Right cardiac atrium (tissue), 5 donors: ENCODE measurements at regions not wholly inside any gene's neighbourhood (a gene's known extent, or its start where the extent isn't known, plus 50 kb on each side); places are given as distances from the start of the nearest gene placed in this dataset.

Source experiments
- ATAC-seq, 2 donors: fragments of 200-7000 bp; cut with Tn5 transposase; one replicate each; pipeline versions ENCODE4 v1.8.0 to v1.9.1; 2020; ENCODE audit warnings: moderate library complexity in 2 of 2, mild to moderate bottlenecking in 1 of 2
- DNase-seq, 3 donors: peaks; one replicate each; pipeline ENCODE4 v3.0.0-alpha.2; 2020
- H3K27ac ChIP-seq: one replicate; pipeline ENCODE4 v1.5.1; 2013; ENCODE audit warnings: mild to moderate bottlenecking, low read length, control low read depth, moderate library complexity
- H3K27me3 ChIP-seq: one replicate; pipeline ENCODE4 v1.6.1; 2013; ENCODE audit not compliant: control insufficient read depth, insufficient read depth
- H3K4me1 ChIP-seq: one replicate; pipeline ENCODE4 v1.6.1; 2013; ENCODE audit warnings: low read length; ENCODE audit not compliant: control insufficient read depth, insufficient read depth
- H3K4me3 ChIP-seq: one replicate; pipeline ENCODE4 v1.5.1; 2013; ENCODE audit warnings: low read length, control low read depth
- H3K9me3 ChIP-seq: one replicate; pipeline ENCODE4 v1.6.1; 2013; ENCODE audit warnings: low read length; ENCODE audit not compliant: control insufficient read depth
- WGBS: extraction: QIAGEN DNeasy Blood & Tissue Kit; methylation state at CpG from one replicate; pipeline ENCODE4 v1.1.7; 2013; 5-methylcytosine and 5-hydroxymethylcytosine counted together
- intact Hi-C, 4 donors: fragments of 100-400 bp; cut with DNase I; formaldehyde crosslinking; loops; one replicate each; pipeline versions ENCODE4 v1.11.0 to v1.14.0; 2022 to 2023
- donor health status: healthy with polysubstance abuse.
- donor health status: DM: no; HTN: yes; CAD: no.
- donor health status: DM: no; HTN: no; CAD: no.
- donor health status: DM: no; HTN: yes; CAD: no; lungs with severe emphysema.
- donor health status: DM: yes; HTN: yes; CAD: no.

DNA sequence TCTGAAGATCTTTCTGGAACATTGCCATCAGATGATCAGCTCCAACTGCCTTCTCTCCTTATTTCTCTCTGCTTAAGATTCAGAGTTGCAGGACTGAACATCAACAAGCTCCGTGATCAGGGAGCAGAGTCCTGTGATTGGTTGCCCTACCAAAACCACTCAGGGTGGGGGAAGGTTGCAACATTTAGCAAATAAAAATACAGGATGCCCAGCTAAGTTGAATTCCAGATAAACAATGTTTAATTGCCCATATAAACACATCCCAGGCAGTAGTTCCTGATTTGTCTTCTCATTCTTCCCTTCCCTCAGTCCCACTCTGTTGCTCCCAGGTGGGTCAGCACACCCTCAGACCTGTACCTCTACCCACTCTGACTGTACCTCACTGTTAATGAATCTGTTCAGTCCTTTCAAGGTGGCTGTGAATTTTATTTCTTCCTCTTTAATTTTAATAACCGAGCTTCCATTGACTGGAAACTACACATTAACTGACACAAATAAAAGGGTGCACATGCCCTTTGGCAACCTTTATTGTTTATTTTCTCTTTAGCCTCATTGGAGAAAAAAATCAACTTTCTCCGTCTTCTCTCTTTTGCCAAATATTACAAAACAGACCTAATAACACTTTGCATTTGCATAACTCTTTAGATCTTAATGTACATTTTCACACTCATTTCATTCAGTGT, 167.1 kb upstream of the PKDCC start:
- 81% methylated on average over 3 of the region's 3 CpGs for WGBS
- intact Hi-C loops = no loop called here
- Histone ChIP-seq H3K27me3 (no peaks in the 10 kb centered on the region), H3K9me3 (no peaks in the 10 kb centered on the region), H3K4me3 (no peak overlapping the region), H3K27ac (no peak overlapping the region), H3K4me1 (peaks cover 5% of the 10 kb centered on the region)
- DNase-seq (no peak), ATAC-seq (no peak)

DNA sequence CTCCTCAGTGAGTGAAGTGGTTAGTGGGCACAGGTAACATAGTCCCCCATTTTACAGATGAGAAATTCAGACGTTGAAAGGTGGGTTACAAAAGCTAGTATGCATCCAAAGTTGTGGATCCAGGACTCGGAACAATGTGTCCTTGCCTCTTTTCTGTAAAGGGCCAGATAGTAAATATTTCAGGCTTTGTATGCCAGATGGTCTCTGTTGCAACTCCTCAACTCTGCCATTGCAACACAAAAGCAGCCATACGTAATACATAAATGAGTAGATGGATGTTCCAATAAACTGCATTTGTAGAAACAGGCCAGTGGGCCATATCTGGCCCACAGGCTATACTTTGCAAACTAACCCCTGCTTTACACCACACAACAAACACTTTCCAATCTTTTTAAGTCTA, 166.6 kb upstream of the PKDCC start:
- Histone ChIP-seq H3K4me1 (peaks cover 5% of the 10 kb centered on the region), H3K27me3 (no peaks in the 10 kb centered on the region), H3K4me3 (no peak overlapping the region), H3K27ac (no peak overlapping the region), H3K9me3 (no peaks in the 10 kb centered on the region)
- 77% methylated on average over 3 of the region's 3 CpGs for WGBS
- ATAC-seq (peak in 1 of 2 donors; percentile 13), DNase-seq (no peak)
- intact Hi-C loops = no loop called here

DNA sequence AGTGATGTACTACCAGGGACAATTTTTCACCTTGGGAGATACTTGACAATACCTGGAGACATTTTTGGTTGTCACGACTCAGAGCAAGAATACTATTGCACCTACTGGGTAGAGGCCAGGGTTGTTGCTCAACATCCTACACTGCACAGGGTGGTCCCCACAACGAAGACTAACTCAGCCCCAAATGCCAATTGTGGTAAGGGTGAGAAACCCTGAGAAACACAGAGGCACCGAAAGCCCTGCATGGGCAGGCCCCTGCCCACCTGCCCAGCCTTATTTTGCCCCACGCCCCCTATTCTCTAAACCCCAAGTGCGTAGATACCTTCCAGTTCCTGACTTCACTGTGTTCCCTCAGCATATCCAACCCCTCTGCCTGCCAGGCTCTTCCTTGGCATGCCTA, 163.1 kb upstream of the PKDCC start:
- Histone ChIP-seq H3K4me3 (no peak overlapping the region), H3K27ac (no peak overlapping the region), H3K27me3 (no peaks in the 10 kb centered on the region), H3K4me1 (peaks cover 3% of the 10 kb centered on the region), H3K9me3 (no peaks in the 10 kb centered on the region)
- intact Hi-C loops = no loop called here
- WGBS = 90% methylated on average over 5 of the region's 5 CpGs
- ATAC-seq = no peak
- DNase-seq = no peak

DNA sequence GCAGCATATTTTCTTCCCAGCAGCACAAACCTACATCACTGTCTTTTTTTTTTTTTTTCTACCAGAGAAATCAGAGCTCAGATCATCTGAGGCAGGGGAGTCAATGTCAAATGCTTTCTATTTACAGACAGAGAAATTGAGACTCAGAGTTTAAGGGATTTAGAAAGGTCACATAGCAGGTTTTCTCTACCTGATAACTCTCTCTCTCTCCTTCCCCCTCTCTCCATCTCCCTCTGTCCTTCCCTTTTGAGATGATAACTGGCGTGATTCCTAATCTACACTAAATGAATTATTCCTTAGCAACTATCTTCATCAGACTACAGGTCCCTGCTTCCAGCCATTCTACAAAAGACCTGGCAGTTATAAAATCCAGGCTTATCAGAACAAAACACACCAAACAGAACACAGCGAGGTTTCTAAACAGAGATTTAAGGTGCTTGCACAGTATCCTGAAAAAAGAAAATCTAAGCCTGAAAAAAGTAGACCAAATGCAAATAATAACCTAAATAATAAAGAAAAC, 161.6 kb upstream of the PKDCC start:
- Histone ChIP-seq H3K27me3 (no peaks in the 10 kb centered on the region), H3K9me3 (no peaks in the 10 kb centered on the region), H3K27ac (no peak overlapping the region), H3K4me3 (no peak overlapping the region), H3K4me1 (peaks cover 3% of the 10 kb centered on the region)
- WGBS = 54% methylated on average over 2 of the region's 2 CpGs
- intact Hi-C loops = no loop called here
- ATAC-seq (no peak), DNase-seq (no peak)

DNA sequence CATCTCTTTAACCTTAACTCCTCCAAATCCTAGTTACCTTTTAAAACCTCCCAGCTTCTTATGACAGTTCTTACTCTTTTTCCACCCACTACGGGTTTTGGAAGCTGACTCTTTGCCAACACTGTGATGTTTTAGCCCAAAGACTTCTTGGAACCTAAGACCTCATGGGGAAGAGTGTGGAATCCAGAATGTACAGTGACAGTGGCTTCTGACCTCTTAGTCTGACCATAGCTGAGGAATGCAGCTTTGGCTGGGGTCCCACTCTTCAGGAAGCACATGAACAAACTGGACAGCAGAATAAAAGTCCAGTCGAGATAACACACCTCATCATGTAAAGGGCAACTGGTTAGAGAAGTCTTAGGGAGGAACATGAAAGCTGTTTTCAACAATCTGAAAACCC, 161.1 kb upstream of the PKDCC start:
- WGBS = 23% methylated on average over 2 of the region's 2 CpGs
- DNase-seq (no peak), ATAC-seq (peak in 1 of 2 donors; percentile 43)
- H3K9me3 ChIP-seq = no peaks in the 10 kb centered on the region
- no peaks in the 10 kb centered on the region for H3K27me3 ChIP-seq
- no peak overlapping the region for H3K27ac ChIP-seq
- no peak overlapping the region for H3K4me3 ChIP-seq
- H3K4me1 ChIP-seq = peaks cover 3% of the 10 kb centered on the region
- intact Hi-C loops = no loop called here

DNA sequence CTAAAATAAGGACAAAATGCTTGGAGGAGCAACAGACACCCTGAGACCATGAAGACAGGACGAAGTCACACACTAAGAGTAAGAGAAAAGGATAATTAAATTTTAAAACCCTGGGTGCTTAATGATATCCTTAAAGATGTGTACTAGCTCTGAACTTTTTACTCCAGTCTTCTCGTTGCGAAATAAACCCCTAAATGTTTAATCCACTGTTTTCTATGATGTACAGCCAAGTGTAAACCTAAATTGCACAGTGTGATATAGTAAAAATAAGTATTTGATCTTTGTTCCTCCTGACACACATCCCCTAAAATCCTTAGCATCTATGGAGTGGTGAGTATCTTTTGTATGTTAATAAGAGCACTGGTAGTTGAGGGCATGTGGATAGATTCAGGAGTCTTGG, 157.5 kb upstream of the PKDCC start:
- Histone ChIP-seq H3K4me3 (no peak overlapping the region), H3K9me3 (no peaks in the 10 kb centered on the region), H3K4me1 (peaks cover 3% of the 10 kb centered on the region), H3K27ac (no peak overlapping the region), H3K27me3 (no peaks in the 10 kb centered on the region)
- DNase-seq (no peak), ATAC-seq (no peak)
- WGBS = 94% methylated on average over 3 of the region's 3 CpGs
- intact Hi-C loops = no loop called here

DNA sequence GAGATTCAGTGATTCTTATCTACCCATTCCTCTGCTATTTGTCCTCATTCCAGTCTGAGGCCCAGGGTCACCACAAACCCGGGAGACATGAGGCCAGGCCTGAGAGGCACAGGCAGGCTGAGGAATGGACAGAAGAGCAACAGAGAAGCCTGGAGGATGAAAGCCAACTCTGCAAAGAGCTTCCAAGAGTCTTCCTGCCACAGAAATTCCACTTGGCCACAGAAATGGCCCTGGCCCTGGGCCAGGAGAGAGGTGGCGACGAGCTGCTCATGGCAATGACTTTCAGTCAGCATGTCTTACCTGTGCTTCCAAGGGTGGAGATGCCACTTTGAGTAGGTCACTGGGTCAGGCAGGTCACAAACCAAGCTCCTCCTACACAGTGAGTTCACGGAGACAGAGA, 155.3 kb upstream of the PKDCC start:
- DNase-seq (no peak), ATAC-seq (peak in 1 of 2 donors; percentile 20)
- Histone ChIP-seq H3K27me3 (no peaks in the 10 kb centered on the region), H3K4me1 (no peaks in the 10 kb centered on the region), H3K9me3 (no peaks in the 10 kb centered on the region), H3K27ac (no peak overlapping the region), H3K4me3 (no peak overlapping the region)
- 72% methylated on average over 4 of the region's 4 CpGs for WGBS
- intact Hi-C loops = no loop called here

DNA sequence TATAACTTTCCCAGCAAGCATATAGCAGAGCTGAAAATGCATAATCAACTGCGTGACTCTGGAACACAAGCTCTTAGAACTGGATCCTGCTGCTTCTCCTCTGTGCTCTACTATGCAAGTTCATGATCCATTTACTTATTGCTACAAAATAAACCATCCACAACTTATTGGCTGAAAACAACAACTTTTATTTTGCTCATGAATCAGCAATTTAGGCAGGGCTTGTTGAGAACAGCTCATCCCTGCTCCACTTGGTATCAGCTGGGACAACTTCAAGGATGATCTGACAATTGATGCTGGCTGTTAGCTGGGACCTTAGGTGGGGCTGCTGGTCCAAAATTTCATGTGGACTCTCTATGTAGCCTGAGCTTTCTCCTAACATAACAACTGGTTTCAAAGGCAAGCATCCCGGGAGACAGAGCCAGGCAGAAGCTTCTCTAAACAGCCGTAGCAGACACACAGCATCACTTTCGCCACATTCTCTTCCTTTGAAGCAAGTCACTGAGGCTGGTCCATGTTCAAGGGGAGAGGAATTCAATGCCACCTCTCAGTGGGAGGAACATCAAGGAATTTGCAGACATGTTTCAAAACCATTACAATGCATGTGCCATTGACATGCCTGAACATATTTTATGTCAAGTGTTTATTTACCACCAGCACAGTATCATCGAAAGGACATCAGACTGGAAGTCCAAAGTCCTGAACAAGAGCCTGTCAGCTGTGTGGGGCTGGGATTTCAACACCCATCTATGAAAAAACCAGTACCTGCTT, 153.1 kb upstream of the PKDCC start:
- no peak for ATAC-seq
- intact Hi-C loops = no loop called here
- 72% methylated on average over 5 of the region's 5 CpGs for whole genome bisulfite sequencing

DNA sequence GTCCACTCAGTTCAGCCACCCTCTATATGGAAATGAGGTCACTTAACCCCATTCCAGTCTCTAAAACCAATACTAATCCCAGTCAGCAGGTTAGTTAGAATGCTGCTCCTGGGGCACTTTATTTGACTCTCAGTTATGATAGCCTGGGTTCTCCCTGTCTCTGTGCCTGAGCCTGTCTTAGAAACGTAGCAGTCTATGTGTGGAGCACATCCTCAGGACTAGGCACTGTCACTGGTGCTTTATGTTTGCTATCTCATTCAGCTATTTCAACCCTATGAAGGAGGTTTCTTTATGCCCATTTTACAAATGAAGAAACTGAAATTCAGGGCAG, 152.5 kb upstream of the PKDCC start:
- no peaks in the 10 kb centered on the region for H3K27me3 ChIP-seq
- H3K9me3 ChIP-seq = no peaks in the 10 kb centered on the region
- H3K4me3 ChIP-seq = no peak overlapping the region
- WGBS = 75% methylated on average over 1 of the region's 1 CpG
- no peaks in the 10 kb centered on the region for H3K4me1 ChIP-seq
- DNase-seq (no peak), ATAC-seq (no peak)
- intact Hi-C loops = no loop called here
- H3K27ac ChIP-seq = no peak overlapping the region

More for the DNA sequence above, 153.1 kb upstream of the PKDCC start:
- no peak overlapping the region for H3K27ac ChIP-seq
- no peaks in the 10 kb centered on the region for H3K27me3 ChIP-seq
- H3K4me1 ChIP-seq = no peaks in the 10 kb centered on the region
- DNase-seq = no peak
- H3K9me3 ChIP-seq = no peaks in the 10 kb centered on the region
- H3K4me3 ChIP-seq = no peak overlapping the region

DNA sequence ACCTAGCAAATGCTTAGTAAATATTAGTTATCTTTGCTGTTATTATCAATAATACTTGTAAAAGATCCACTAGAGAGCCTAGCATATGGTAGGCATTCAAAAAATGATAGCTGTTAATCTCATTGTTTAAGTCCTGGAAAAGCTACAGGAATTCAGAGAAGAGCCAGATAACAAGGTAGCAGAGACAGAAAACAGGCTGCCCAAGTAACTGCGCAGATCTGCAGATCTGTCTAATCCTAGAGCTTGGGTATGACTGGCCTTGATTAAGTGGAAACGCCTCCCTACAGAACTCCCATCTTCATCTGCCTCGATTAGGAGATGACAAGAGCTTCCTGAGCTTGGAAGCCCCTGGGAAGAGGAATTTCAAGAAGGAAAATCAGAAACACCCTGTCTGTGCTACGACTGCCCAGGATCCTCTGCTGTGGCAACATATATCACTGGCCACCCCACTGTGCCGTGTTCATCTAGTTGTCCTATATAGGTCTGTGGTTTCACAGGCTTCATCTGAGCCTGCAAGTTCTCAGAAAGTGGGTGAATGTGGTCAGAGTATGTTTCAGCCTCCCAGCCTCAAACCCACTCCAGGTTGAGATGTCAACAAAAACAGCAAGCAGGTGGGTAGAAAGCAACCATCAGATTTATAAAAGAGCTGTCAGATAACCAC, 151.5 kb upstream of the PKDCC start:
- no peaks in the 10 kb centered on the region for H3K4me1 ChIP-seq
- no peak for DNase-seq
- no peak for ATAC-seq
- H3K27ac ChIP-seq = no peak overlapping the region
- intact Hi-C loops = no loop called here
- H3K27me3 ChIP-seq = no peaks in the 10 kb centered on the region
- H3K4me3 ChIP-seq = no peak overlapping the region
- WGBS = 46% methylated on average over 5 of the region's 5 CpGs
- H3K9me3 ChIP-seq = no peaks in the 10 kb centered on the region

DNA sequence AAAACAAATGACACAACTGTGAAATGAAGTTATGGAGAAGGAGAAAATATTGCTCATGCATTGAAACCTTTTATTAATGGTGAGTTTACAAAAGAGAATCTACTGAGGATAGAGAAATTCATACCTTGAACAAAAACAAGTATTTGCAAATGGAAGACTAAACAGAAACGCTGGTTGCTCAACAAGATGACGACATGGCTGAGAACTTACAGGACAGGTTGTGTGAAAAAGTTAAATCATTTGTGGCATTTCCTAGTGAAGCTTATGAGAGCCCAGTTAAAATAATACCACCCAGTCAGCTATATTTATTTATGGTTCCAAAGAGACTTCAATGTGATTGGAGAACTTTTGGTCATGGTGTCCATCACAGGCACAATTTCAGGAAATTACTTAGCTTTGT, 148.6 kb upstream of the PKDCC start:
- intact Hi-C loops = no loop called here
- Histone ChIP-seq H3K4me3 (no peak overlapping the region), H3K27me3 (no peaks in the 10 kb centered on the region), H3K4me1 (no peaks in the 10 kb centered on the region), H3K9me3 (no peaks in the 10 kb centered on the region), H3K27ac (no peak overlapping the region)
- ATAC-seq = no peak
- no peak for DNase-seq
- WGBS = 74% methylated on average over 2 of the region's 2 CpGs
